ENCODE measurements at regions not wholly inside any gene's neighbourhood (a gene's known extent, or its start where the extent isn't known, plus 50 kb on each side); places are given as distances from the start of the nearest gene placed in this dataset.
A peak's percentile ranks its signal among the peaks of the same experiment; 100 is the strongest.

DNA sequence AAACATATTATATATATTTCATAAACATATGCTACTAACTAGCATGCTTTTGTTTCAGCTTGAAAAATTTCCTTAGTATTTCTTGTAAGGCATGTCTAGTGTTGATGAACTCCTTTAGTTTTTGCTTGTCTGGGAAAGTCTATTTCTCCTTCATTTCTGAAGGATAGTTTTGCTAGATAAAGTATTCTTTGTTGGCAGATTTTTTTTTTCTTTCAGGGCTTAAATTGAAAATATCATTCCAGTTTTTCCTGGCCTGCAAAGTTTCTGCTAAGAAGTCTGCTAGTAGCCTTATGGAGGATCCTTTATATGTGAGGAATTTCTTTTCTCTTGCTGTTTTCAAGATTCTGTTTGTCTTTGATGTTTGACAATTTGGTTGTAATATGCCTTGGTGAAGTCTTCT is 183.5 kb downstream of the SLC4A3 start:
- H3K4me3 ChIP-seq, result no peak overlapping the region
- no peak for DNase-seq (ENCODE audit: low read depth in 1 of 2, low spot score in 2 of 2)
- H3K9me3 ChIP-seq (replicated peaks), result no peaks in the 10 kb centered on the region
- no peaks in the 10 kb centered on the region for H3K27me3 ChIP-seq (replicated peaks)
- no peaks in the 10 kb centered on the region for H3K4me1 ChIP-seq (replicated peaks)
- no peaks in the 10 kb centered on the region for H3K36me3 ChIP-seq
- H3K27ac ChIP-seq, result no peak overlapping the region

DNA sequence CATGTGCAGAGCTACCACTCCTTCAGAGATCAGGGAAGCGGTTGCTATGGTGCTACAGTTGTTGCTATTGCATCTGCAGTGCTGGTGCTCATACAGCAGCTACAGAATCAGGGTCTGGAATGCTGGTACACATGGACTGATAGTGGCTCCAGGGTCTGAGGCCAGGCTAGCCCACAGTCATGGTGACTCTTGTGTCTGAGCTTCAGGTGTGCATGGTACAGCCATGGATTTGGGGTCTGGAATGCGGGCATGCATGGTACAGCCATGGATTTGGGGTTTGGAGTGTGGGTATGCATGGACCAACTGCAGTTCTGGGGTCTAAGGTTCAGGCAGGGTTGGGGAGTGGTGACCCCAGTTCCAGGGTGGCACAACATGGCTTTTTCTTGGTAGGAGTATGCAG is 185.2 kb downstream of the SLC4A3 start:
- Histone ChIP-seq H3K4me3 (no peak overlapping the region), H3K27me3 (replicated peaks) (no peaks in the 10 kb centered on the region), H3K4me1 (replicated peaks) (no peaks in the 10 kb centered on the region), H3K27ac (no peak overlapping the region), H3K36me3 (no peaks in the 10 kb centered on the region), H3K9me3 (replicated peaks) (no peaks in the 10 kb centered on the region)
- DNase-seq (ENCODE audit: low read depth in 1 of 2, low spot score in 2 of 2), result no peak

DNA sequence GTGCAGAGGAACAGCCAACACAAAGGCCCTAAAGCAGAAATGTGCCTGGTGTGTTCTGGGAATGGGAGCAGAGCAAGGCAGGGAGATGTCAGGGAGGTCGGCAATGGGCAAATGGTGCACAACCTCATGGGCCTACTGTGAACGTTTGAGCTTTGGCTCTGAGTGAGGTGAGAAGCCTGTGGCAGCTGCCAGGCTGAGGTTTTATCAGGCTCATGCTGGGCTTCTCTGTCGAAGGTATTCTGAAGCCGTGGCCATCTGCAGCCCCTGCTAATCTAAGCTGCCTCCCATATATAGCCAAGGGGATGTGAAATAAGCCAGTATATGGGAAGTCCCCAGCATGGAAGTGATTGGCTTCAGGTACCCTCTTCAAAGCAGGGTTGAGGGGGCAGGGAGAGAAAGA is 193.3 kb downstream of the SLC4A3 start:
- Histone ChIP-seq H3K4me1 (replicated peaks) (no peaks in the 10 kb centered on the region), H3K27ac (no peak overlapping the region), H3K9me3 (replicated peaks) (no peaks in the 10 kb centered on the region), H3K27me3 (replicated peaks) (no peaks in the 10 kb centered on the region), H3K4me3 (no peak overlapping the region), H3K36me3 (no peaks in the 10 kb centered on the region)
- no peak for DNase-seq (ENCODE audit: low read depth in 1 of 2, low spot score in 2 of 2)

DNA sequence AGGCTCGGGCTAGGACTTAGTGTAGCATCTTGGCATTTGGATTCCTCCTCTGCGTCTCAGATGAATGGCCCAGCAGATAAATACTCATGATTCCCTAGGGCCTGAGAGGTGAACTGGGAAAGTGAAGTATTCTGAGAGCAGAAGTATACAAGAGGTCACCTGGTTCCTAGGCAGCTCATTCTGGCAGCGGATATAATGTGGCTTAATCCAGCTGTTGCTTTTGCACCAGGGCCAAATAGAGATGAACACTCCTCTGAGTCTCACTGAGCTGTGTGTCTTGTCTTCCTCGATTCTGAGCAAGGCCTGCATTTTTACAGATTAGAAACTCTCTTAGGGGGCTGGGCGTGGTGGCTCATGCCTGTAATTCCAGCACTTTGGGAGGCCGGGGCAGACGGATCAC is 196.1 kb downstream of the SLC4A3 start:
- Histone ChIP-seq H3K9me3 (replicated peaks) (no peaks in the 10 kb centered on the region), H3K36me3 (no peaks in the 10 kb centered on the region), H3K4me1 (replicated peaks) (no peaks in the 10 kb centered on the region), H3K4me3 (no peak overlapping the region), H3K27ac (no peak overlapping the region), H3K27me3 (replicated peaks) (no peaks in the 10 kb centered on the region)
- no peak for DNase-seq (ENCODE audit: low read depth in 1 of 2, low spot score in 2 of 2)

DNA sequence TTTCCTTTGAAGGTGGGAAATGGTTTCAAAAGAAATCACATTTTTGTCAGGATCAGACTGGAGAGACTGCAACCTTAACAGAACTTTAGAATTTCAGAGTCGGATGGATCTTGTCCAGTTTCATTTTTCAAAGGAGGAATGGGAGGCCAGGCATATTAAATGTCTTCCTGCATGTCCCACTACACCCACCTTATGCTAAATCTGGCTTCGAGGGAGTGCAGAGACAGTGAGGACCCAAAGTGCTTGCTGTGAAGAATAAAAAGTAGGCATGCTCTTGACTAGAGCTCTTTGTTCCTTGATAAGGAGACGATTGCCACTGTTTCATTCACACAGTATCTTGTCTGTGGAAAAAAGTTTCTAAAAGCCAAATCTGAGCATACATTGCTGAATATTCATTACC is 197.6 kb downstream of the SLC4A3 start:
- Histone ChIP-seq H3K36me3 (no peaks in the 10 kb centered on the region), H3K27ac (no peak overlapping the region), H3K9me3 (replicated peaks) (no peaks in the 10 kb centered on the region), H3K27me3 (replicated peaks) (no peaks in the 10 kb centered on the region), H3K4me3 (no peak overlapping the region), H3K4me1 (replicated peaks) (no peaks in the 10 kb centered on the region)
- DNase-seq (ENCODE audit: low read depth in 1 of 2, low spot score in 2 of 2), result no peak

DNA sequence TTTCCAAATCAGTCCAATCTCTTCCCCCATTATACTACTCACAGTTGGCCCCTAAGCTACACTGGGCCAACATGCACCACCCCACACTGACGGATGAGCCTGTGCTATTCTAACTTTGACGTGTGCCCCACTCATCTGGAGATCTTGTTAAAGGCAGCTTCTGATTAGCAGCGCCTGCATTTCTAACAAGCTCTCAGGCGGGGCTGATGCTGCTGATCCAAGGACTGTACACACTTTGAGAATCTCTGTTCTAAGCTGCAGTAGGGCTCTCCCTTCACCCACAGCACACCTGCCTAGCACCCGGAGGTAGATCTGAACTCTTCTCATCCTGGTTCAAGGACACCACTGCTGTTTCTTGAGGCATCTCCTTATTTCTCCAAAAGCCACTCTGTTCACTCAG is 200.7 kb downstream of the SLC4A3 start:
- no peaks in the 10 kb centered on the region for H3K36me3 ChIP-seq
- H3K27me3 ChIP-seq (replicated peaks), result no peaks in the 10 kb centered on the region
- no peaks in the 10 kb centered on the region for H3K4me1 ChIP-seq (replicated peaks)
- no peak overlapping the region for H3K4me3 ChIP-seq
- H3K27ac ChIP-seq, result no peak overlapping the region
- H3K9me3 ChIP-seq (replicated peaks), result no peaks in the 10 kb centered on the region
- DNase-seq (ENCODE audit: low read depth in 1 of 2, low spot score in 2 of 2), result no peak

DNA sequence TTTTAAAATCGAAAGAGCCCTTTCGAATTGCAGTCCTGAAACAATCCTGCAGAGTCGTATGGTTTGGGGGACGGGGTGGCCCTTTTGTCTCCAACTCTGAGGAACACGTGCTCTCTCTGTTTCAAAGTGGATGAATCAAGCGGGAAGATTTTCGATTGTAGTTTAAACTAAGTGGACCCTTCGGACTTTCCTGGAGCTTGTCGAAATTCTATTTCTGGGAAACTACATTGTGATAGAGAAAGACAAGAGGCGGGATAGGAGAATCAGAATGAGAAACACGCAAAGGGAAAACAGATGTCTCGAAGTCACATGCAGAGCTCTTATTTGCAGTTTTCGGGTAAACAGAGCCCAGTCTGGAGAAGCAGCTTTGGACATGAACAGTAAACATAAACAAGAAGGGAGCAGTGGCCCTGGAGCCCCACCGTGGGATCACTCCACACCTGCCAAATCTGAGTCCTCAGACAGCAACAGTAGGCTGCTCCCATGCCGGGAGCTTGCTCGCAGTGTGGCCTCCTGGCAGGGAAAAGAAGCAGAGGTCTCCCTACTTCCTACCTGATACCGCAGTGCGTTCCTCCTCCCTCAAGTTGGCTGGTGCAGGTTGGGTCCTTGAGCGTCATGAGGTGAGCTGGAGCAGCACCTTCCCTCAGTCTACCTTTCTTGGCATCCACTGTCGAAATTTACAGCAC is 202.4 kb downstream of the SLC4A3 start:
- Histone ChIP-seq H3K27ac (no peak overlapping the region), H3K36me3 (no peaks in the 10 kb centered on the region), H3K9me3 (replicated peaks) (no peaks in the 10 kb centered on the region), H3K4me1 (replicated peaks) (no peaks in the 10 kb centered on the region), H3K27me3 (replicated peaks) (no peaks in the 10 kb centered on the region), H3K4me3 (no peak overlapping the region)
- DNase-seq (ENCODE audit: low read depth in 1 of 2, low spot score in 2 of 2), result no peak

DNA sequence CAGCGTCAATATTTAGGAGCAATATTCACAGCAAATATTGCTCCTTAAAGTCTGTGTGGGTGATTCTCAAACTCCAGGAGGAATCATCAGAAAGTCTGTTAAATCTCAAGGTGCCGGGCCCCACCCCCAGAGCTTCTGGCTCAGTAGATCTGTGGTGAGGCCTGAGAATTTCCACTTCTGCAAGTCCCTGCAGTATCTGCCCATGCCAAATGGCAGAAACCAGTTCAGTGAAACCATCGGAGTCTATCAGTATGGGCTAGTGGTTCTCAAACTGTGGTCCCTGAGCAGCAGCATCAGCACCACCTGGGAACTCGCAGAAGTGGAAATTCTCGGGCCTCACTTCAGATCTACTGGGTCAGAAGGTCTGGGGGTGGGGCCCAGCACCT is 202.9 kb downstream of the SLC4A3 start:
- Histone ChIP-seq H3K4me3 (no peak overlapping the region), H3K4me1 (replicated peaks) (no peaks in the 10 kb centered on the region), H3K27ac (no peak overlapping the region), H3K27me3 (replicated peaks) (no peaks in the 10 kb centered on the region), H3K9me3 (replicated peaks) (no peaks in the 10 kb centered on the region), H3K36me3 (no peaks in the 10 kb centered on the region)
- DNase-seq (ENCODE audit: low read depth in 1 of 2, low spot score in 2 of 2), result no peak

DNA sequence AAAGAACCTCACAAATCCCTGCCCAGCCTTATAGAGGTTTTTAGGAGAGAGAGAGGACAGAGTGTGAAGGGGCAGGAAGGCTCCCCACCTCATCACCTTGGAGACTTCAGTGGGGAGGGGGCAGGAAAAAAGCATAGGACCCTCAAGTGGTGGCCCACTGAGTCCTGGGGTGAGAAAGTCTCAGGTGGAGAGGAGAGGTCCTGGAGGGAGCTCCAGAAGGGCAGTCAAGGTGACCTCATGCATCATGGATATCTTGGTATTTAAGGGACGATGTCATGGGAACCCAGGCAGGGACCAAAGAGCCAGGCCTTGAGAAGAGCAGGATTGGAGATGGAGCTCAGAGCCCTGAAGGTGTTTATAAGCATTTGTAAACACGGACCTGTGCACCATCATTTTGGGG is 204.5 kb downstream of the SLC4A3 start:
- H3K27ac ChIP-seq, result no peak overlapping the region
- no peaks in the 10 kb centered on the region for H3K27me3 ChIP-seq (replicated peaks)
- H3K4me3 ChIP-seq, result no peak overlapping the region
- DNase-seq (ENCODE audit: low read depth in 1 of 2, low spot score in 2 of 2), result no peak
- H3K9me3 ChIP-seq (replicated peaks), result no peaks in the 10 kb centered on the region
- H3K36me3 ChIP-seq, result no peaks in the 10 kb centered on the region
- H3K4me1 ChIP-seq (replicated peaks), result no peaks in the 10 kb centered on the region

DNA sequence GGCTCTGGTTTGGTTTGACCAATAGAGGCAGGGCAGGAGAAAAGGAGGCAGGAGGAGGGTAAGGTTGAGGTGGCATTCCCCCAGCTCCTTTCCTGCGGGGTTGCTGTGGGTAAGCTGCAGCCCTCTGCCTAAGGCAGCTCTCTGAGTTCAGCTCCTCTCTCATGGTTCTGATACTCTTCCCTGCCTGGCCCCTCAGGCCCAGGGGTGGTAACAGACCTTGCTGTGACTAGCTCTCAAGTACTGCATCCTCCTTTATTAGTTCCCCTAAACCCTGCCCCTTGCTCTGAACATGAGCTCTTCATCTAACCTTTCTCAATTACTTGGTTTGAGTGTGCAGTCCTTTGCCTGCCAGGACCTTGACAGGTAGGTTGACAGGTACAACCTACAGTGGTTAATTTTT is 205.5 kb downstream of the SLC4A3 start:
- Histone ChIP-seq H3K36me3 (no peaks in the 10 kb centered on the region), H3K27me3 (replicated peaks) (no peaks in the 10 kb centered on the region), H3K27ac (no peak overlapping the region), H3K9me3 (replicated peaks) (no peaks in the 10 kb centered on the region), H3K4me1 (replicated peaks) (no peaks in the 10 kb centered on the region), H3K4me3 (no peak overlapping the region)
- no peak for DNase-seq (ENCODE audit: low read depth in 1 of 2, low spot score in 2 of 2)

DNA sequence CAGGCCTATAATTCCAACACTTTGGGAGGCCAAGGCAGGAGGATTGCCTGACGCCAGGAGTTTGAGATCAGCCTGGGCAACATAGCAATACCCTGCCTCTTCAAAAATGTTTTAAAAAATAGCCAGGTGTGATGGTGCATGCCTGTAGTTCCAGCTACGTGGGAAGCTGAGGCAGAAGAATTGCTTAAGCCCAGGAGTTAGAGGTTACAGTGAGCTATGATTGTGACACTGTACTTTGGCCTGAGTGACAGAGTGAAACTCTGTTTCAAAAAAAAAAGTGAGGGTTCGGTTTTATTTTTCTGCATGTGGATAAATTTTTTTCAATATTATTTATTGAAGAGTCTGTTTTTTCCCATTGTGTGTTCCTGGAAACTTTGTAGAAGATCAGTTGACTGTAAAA is 208.1 kb downstream of the SLC4A3 start:
- DNase-seq (ENCODE audit: low read depth in 1 of 2, low spot score in 2 of 2), result no peak
- Histone ChIP-seq H3K9me3 (replicated peaks) (no peaks in the 10 kb centered on the region), H3K27me3 (replicated peaks) (no peaks in the 10 kb centered on the region), H3K4me1 (replicated peaks) (no peaks in the 10 kb centered on the region), H3K4me3 (no peak overlapping the region), H3K27ac (no peak overlapping the region), H3K36me3 (no peaks in the 10 kb centered on the region)

DNA sequence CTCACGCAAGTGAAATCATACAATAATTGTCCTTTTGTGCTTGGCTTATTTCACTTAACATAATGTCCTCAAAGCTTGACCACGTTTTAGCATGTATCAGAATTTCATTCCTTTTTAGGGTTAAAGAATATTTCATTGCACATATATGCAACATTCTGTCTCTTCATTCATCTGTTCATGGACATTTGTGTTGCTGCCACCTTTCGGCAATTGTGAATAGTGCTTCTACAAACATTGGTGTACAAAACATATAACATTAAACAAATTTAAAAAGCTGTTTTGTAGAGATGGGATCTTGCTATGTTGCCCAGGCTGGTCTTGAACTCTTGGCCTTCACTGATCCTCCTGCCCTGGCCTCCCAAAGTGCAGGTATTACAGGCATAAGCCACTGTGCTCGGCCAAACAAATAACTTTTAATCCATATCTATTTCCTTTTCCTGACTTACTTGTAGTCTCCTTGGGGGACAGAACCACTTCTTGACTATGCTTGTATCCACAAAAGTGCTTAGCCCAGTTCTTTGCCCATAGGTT is 209.3 kb downstream of the SLC4A3 start:
- H3K9me3 ChIP-seq (replicated peaks), result no peaks in the 10 kb centered on the region
- H3K27ac ChIP-seq, result no peak overlapping the region
- H3K27me3 ChIP-seq (replicated peaks), result no peaks in the 10 kb centered on the region
- DNase-seq (ENCODE audit: low read depth in 1 of 2, low spot score in 2 of 2), result peak in 1 of 2 experiments; percentile 25
- no peaks in the 10 kb centered on the region for H3K4me1 ChIP-seq (replicated peaks)
- no peaks in the 10 kb centered on the region for H3K36me3 ChIP-seq
- H3K4me3 ChIP-seq, result no peak overlapping the region

DNA sequence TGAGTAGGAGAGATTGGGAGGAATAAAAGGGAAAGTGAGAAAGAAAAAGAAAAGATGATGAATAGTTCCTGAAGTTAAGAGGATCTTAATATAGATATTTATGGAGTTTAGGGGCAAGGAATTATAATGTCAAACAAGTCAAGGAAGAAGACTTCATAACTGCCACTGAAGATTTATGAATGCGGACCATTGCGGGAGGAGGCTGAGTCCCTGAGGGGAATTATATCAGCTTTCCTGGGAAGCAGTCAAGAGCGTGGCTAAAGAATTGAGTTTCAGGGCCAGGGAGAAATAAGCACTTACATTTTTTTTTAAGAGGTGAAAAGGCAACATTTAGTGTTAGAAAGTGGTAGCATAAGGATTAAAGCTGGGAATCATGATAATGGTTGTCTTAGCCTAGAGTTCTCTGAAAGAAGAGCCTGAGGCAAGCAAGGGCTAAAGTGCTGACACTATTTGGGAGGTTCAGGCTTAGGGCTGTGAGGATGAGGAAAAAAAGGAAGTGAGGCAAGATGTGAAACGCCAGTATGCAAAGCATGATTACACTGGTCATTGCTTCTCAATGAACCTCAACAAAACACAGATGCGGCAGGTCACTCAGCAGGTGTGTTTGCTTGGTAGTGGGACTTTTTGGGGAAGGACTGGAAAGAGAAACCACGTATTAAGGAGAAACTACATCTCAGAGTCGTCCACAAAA is 217.1 kb downstream of the SLC4A3 start:
- Histone ChIP-seq H3K4me3 (no peak overlapping the region), H3K4me1 (replicated peaks) (no peaks in the 10 kb centered on the region), H3K9me3 (replicated peaks) (no peaks in the 10 kb centered on the region), H3K36me3 (no peaks in the 10 kb centered on the region), H3K27me3 (replicated peaks) (no peaks in the 10 kb centered on the region), H3K27ac (no peak overlapping the region)
- no peak for DNase-seq (ENCODE audit: low read depth in 1 of 2, low spot score in 2 of 2)

DNA sequence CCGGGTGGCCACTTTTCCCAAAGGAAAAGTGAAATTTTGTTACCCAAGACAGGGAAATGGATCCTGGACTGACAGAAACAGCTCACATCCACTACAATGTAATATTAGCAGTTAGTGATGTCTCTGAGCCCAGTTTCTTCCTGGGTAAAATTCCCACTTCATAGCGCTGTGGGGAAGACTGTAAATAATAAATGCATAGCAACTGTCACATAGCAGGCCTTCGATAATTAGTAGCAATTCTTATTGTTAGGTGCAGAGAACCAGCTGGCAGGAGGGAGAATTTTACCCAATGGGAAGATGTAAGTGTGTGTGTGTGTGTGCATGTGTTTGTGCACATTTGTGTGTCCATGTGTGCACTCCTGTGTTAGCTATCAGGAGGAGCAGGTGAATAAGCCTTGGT is 221.5 kb downstream of the SLC4A3 start:
- Histone ChIP-seq H3K27me3 (replicated peaks) (no peaks in the 10 kb centered on the region), H3K36me3 (no peaks in the 10 kb centered on the region), H3K4me3 (no peak overlapping the region), H3K9me3 (replicated peaks) (no peaks in the 10 kb centered on the region), H3K4me1 (replicated peaks) (no peaks in the 10 kb centered on the region), H3K27ac (no peak overlapping the region)
- DNase-seq (ENCODE audit: low read depth in 1 of 2, low spot score in 2 of 2), result no peak

DNA sequence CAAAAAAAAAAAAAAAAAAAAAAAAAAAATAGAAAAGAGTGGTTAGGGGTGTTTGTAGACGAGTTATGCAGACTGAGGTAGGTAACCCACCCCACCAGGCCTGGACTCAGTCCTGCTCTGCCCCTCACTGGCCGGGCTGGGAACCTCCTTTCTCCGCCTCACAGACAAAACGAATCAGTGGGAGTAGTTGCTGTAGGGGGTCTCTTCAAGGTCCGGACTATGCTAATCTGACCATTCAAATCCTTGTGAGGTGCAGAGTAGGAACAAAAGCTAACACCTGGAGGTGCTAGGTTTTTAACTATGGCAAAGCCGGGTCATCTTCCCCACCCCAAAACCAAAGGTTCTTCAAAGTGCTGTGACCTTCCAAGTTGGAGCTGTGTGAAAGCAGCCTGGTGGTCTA is 223.7 kb downstream of the SLC4A3 start:
- no peak overlapping the region for H3K27ac ChIP-seq
- no peaks in the 10 kb centered on the region for H3K27me3 ChIP-seq (replicated peaks)

More for the DNA sequence above, 223.7 kb downstream of the SLC4A3 start:
- Histone ChIP-seq H3K36me3 (no peaks in the 10 kb centered on the region), H3K4me1 (replicated peaks) (no peaks in the 10 kb centered on the region), H3K9me3 (replicated peaks) (no peaks in the 10 kb centered on the region), H3K4me3 (no peak overlapping the region)
- no peak for DNase-seq (ENCODE audit: low read depth in 1 of 2, low spot score in 2 of 2)
